ENCODE measurements at regions not wholly inside any gene's neighbourhood (a gene's known extent, or its start where the extent isn't known, plus 50 kb on each side); places are given as distances from the start of the nearest gene placed in this dataset.
"Not testable (repeated sequence)": the region's sequence is repeated elsewhere in the genome, so short reads cannot be mapped to it uniquely, and the experiment has no call there.

GRCh38 chr13:90946125-90946524 is 401.4 kb upstream of the MIR17HG start:
- not testable (repeated sequence) for DNase-seq (ENCODE audit: low spot score)

DNA sequence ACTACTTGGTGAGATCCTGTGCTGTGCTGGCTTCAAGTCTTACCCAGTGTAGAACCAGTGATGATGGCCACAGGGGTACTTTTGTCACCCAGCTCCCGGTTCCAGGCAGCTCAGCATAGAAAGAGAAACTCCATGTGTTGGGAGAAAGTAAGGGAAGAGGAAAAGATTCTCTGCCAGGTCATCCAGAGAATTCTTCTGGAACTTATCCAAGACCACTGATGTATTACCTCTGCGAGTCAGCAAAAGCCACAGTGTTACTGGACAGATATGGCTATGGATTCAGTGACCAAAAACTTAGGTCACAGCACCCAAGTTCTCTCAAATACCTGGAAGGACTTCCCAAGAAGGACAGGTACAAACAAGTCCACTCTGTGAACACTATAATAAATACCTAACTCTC is 399.5 kb upstream of the MIR17HG start:
- no peak for DNase-seq (ENCODE audit: low spot score)

DNA sequence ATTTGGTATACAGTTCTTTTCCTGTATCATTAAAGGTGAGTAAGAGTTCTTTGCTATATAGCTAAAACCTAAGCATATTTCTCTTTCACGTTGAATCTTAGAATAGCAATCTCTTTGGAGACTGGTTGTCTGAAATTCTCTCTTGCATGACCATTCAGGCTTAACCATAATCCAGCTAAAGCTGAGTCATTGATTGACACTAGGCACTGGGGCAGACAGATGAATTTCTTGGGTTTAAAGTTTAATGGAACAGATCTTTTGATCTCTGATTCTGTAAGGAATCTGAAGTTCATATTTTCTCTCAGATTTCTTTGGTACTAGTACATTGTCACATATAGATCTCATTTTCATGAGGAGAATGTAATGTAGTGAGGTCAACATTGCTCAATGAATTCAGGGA is 397.3 kb upstream of the MIR17HG start:
- DNase-seq (ENCODE audit: low spot score) = no peak

DNA sequence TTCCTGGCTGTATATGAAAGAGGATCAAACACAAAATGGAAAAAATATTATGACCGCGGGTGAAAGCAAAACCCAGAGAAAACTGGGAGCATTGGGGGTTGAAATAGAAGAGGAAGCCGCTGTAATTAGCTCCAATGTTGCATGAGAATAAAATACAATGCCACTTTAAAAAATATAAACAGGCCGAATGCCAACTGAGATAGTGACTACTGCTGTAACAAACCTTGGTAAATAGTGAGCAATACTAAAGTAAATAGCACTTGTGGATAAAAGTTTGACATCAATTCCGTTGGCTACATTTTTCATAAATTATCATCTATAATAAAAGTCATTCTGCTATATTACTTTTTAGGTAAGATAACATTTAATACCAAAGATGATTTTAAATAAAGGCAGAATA is 395.8 kb upstream of the MIR17HG start:
- no peak for DNase-seq (ENCODE audit: low spot score)

DNA sequence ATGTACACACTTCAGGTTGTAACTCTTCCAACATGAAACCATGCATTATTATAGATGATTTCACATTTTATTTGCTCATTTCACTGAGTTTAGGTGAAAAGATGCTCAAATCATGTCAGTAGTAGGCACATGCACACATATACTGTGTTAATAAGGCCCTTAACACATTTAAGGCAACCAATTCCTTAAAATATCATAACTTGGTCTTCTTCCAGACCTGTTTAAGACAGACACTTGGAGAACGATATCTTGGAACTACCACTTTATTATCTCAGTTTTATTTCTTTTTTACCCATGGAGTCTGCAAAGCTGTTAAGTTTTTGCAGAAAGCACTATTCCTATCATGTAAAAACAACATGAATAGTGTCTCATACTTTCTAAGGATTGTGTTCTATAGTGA is 395.2 kb upstream of the MIR17HG start:
- no peak for DNase-seq (ENCODE audit: low spot score)

- no peak for DNase-seq (ENCODE audit: low spot score)
Observed at GRCh38 chr13:90954605-90955195, 392.8 kb upstream of the MIR17HG start.

GRCh38 chr13:90956031-90956430 is 391.5 kb upstream of the MIR17HG start:
- no peak for DNase-seq (ENCODE audit: low spot score)

GRCh38 chr13:90958866-90959265 is 388.6 kb upstream of the MIR17HG start:
- DNase-seq (ENCODE audit: low spot score) = no peak

GRCh38 chr13:90968166-90968904 is 379.2 kb upstream of the MIR17HG start:
- DNase-seq (ENCODE audit: low spot score) = peak; percentile 23

GRCh38 chr13:90974249-90974975 is 373.1 kb upstream of the MIR17HG start:
- no peak for DNase-seq (ENCODE audit: low spot score)

GRCh38 chr13:90979059-90979458 is 368.4 kb upstream of the MIR17HG start:
- DNase-seq (ENCODE audit: low spot score) = no peak

DNA sequence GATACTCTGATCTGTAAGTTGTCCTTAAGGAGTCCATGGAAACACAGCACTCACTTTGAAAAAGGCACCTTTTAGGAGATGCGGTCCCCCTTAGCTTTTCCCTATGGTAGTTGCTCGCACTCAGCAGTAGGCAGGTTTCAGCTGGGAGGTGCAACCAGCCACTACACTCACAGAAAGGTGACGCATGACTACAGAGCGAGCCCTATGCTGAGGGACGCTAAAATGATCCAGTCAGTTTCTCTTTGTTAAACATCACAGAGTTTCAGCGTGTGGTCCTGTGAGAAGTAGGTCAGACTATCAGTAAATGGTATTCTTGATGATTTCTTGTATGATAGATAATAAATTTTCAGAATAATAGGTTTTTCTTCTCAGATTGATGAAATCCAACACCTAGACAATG is 362.7 kb upstream of the MIR17HG start:
- no peak for DNase-seq (ENCODE audit: low spot score)

GRCh38 chr13:90995001-90995400 is 352.5 kb upstream of the MIR17HG start:
- no peak for DNase-seq (ENCODE audit: low spot score)

GRCh38 chr13:90995614-90996013 is 351.9 kb upstream of the MIR17HG start:
- no peak for DNase-seq (ENCODE audit: low spot score)

DNA sequence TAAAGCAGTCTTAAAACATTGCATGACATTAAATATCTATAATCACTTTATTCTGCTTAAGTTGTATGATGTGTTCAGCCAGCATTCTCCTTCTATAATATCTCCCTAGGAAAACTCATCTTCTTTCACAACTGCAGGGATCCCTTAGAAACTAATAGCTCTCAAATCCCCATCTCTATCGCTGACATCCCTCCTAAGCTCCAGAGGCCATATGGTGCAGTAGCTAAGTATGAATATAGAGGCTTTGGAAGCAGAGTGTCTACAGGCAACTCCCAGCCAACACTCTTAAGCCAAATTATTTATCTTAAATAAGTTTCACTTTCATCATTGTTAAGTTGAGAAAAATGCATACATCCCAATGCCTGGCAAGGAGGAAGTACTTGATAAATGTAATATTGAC is 349.5 kb upstream of the MIR17HG start:
- DNase-seq (ENCODE audit: low spot score) = no peak

GRCh38 chr13:90999401-90999800 is 348.1 kb upstream of the MIR17HG start:
- no peak for DNase-seq (ENCODE audit: low spot score)

DNA sequence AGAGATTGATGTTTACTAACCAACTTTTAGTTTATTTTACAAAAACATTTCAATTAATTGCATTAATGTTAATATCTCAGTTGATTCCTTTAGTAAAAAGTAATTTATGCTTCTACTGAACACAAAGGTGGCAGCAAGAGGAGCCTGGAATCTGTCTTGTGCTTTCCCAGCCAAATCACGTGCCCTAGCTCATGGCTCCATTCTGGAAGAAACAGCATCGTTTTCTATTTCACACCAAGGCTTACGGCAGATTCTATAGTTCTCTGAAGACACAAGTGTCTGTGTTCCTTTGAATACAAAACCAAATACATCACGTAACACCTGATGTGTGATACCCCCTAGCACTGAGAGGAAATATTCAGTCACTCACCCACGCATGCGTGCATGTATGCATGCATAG is 346.1 kb upstream of the MIR17HG start:
- no peak for DNase-seq (ENCODE audit: low spot score)

- DNase-seq (ENCODE audit: low spot score) = peak; percentile 71
Observed at GRCh38 chr13:91014696-91015095, 332.8 kb upstream of the MIR17HG start.

- DNase-seq (ENCODE audit: low spot score) = peak; percentile 72
Observed at GRCh38 chr13:91017031-91017668, 330.3 kb upstream of the MIR17HG start.

GRCh38 chr13:91017669-91018053 is 329.8 kb upstream of the MIR17HG start:
- DNase-seq (ENCODE audit: low spot score) = no peak

GRCh38 chr13:91020461-91021034 is 326.9 kb upstream of the MIR17HG start:
- no peak for DNase-seq (ENCODE audit: low spot score)

GRCh38 chr13:91024157-91024792 is 323.2 kb upstream of the MIR17HG start:
- no peak for DNase-seq (ENCODE audit: low spot score)

Measured in COLO829 (cell line).